WTC11 (cell line): ENCODE measurements at regions not wholly inside any gene's neighbourhood (a gene's known extent, or its start where the extent isn't known, plus 50 kb on each side); places are given as distances from the start of the nearest gene placed in this dataset.

Source experiments
- ATAC-seq: fragments of 200-7000 bp; cut with Tn5 transposase; 2 replicates; pipeline ENCODE4 v1.10.0; 2021; ENCODE audit warnings: mild to moderate bottlenecking, moderate library complexity
- CTCF ChIA-PET: fragments of 300-600 bp; sonication (Branson Sonifier 250); formaldehyde crosslinking; loops from one replicate; lab custom pipeline; 2021; ENCODE audit warnings: antibody characterized with exemption; lab: Charles Lee
- POLR2A ChIA-PET: fragments of 350-600 bp; sonication (Branson Sonifier 250); formaldehyde crosslinking; loops from one replicate; lab custom pipeline; 2021; ENCODE audit warnings: antibody characterized with exemption; lab: Charles Lee
- DNase-seq: peaks from one replicate; pipeline ENCODE4 v3.0.0; 2021; ENCODE audit warnings: low spot score
- H3K27ac Mint-ChIP-seq: 2 replicates; pipeline ENCODE4 v1.8.0; 2021; ENCODE audit warnings: mixed read lengths
- H3K27me3 Mint-ChIP-seq: 2 replicates; pipeline ENCODE4 v1.8.0; 2021; ENCODE audit warnings: low read depth, mild to moderate bottlenecking, moderate library complexity, mixed read lengths
- H3K36me3 Mint-ChIP-seq: 2 replicates; pipeline ENCODE4 v1.8.0; 2021; ENCODE audit warnings: mixed read lengths
- H3K4me1 Mint-ChIP-seq: 2 replicates; pipeline ENCODE4 v1.8.0; 2022; ENCODE audit warnings: mixed read lengths
- H3K4me3 Mint-ChIP-seq: 2 replicates; pipeline ENCODE4 v1.8.0; 2021; ENCODE audit warnings: mild to moderate bottlenecking, moderate library complexity, mixed read lengths
- H3K9me3 Mint-ChIP-seq: 2 replicates; pipeline ENCODE4 v1.8.0; 2021; ENCODE audit warnings: mixed read lengths
- ETV6 ChIP-seq: sonication (generic); formaldehyde crosslinking; IDR thresholded peaks from 2 replicates; pipeline ENCODE4 v1.8.1; 2022; ENCODE audit warnings: mild to moderate bottlenecking, missing genetic modification reagents
- GABPB1 ChIP-seq: sonication (generic); formaldehyde crosslinking; IDR thresholded peaks from 2 replicates; pipeline ENCODE4 v1.8.1; 2023; ENCODE audit warnings: mild to moderate bottlenecking, missing genetic modification reagents
- JUN ChIP-seq: sonication (generic); formaldehyde crosslinking; IDR thresholded peaks from 2 replicates; pipeline ENCODE4 v1.8.0; 2023; ENCODE audit warnings: mild to moderate bottlenecking, missing genetic modification reagents
- MYBL2 ChIP-seq: sonication (generic); formaldehyde crosslinking; IDR thresholded peaks from 2 replicates; pipeline ENCODE4 v1.8.1; 2023; ENCODE audit warnings: mild to moderate bottlenecking, moderate library complexity, missing genetic modification reagents
- NR1H2 ChIP-seq: sonication (generic); formaldehyde crosslinking; IDR thresholded peaks from 2 replicates; pipeline ENCODE4 v1.9.0; 2021; ENCODE audit warnings: mild to moderate bottlenecking, moderate library complexity, missing genetic modification reagents
- PRRX2 ChIP-seq: fragments of 250-450 bp; sonication (Bioruptor Pico); IDR thresholded peaks from 2 replicates; pipeline ENCODE4 v1.8.0; 2021; ENCODE audit warnings: mild to moderate bottlenecking
- TCF7 ChIP-seq: sonication (generic); formaldehyde crosslinking; IDR thresholded peaks from 2 replicates; pipeline ENCODE4 v1.8.0; 2022; ENCODE audit warnings: mild to moderate bottlenecking, low read depth, missing genetic modification reagents, moderate library complexity
- TEAD4 ChIP-seq: sonication (generic); formaldehyde crosslinking; IDR thresholded peaks from 2 replicates; pipeline ENCODE4 v1.8.0; 2022; ENCODE audit warnings: mild to moderate bottlenecking, missing genetic modification reagents
- ZNF121 ChIP-seq: sonication (generic); formaldehyde crosslinking; IDR thresholded peaks from 2 replicates; pipeline ENCODE4 v1.8.0; 2023; ENCODE audit warnings: missing genetic modification reagents
- ZNF423 ChIP-seq: fragments of 250-450 bp; sonication (Bioruptor Pico); IDR thresholded peaks from 2 replicates; pipeline ENCODE4 v2.1.2; 2022; ENCODE audit warnings: mild to moderate bottlenecking, moderate library complexity
- TF ChIP-seq, protein P1 (sequence below): fragments of 200-600 bp; IDR thresholded peaks from 2 replicates; pipeline ENCODE4 v1.8.0; 2022; ENCODE audit warnings: antibody characterized with exemption
- TF ChIP-seq, protein P2 (sequence below): sonication (generic); formaldehyde crosslinking; IDR thresholded peaks from 2 replicates; pipeline ENCODE4 v1.8.1; 2023; ENCODE audit warnings: mild to moderate bottlenecking, missing genetic modification reagents
- TF ChIP-seq, protein P3 (sequence below): fragments of 250-450 bp; sonication (Bioruptor Pico); IDR thresholded peaks from 2 replicates; pipeline ENCODE4 v1.9.0; 2021; ENCODE audit warnings: mild to moderate bottlenecking
- TF ChIP-seq, protein P4 (sequence below): fragments of 250-450 bp; sonication (Bioruptor Pico); IDR thresholded peaks from 2 replicates; pipeline ENCODE4 v1.9.0; 2021; ENCODE audit warnings: mild to moderate bottlenecking
- TF ChIP-seq, protein P5 (sequence below): sonication (generic); formaldehyde crosslinking; IDR thresholded peaks from 2 replicates; pipeline ENCODE4 v1.8.0; 2023; ENCODE audit warnings: missing genetic modification reagents
- TF ChIP-seq, protein P6 (sequence below): fragments of 250-450 bp; sonication (Bioruptor Pico); IDR thresholded peaks from 2 replicates; pipeline ENCODE4 v1.9.0; 2021; ENCODE audit warnings: mild to moderate bottlenecking, borderline replicate concordance
- TF ChIP-seq, protein P7 (sequence below): sonication (generic); formaldehyde crosslinking; IDR thresholded peaks from 2 replicates; pipeline ENCODE4 v1.8.1; 2022; ENCODE audit warnings: mild to moderate bottlenecking, missing genetic modification reagents, moderate library complexity, borderline replicate concordance
- TF ChIP-seq, protein P8 (sequence below): sonication (generic); formaldehyde crosslinking; IDR thresholded peaks from 2 replicates; pipeline ENCODE4 v1.8.0; 2022; ENCODE audit warnings: mild to moderate bottlenecking, missing genetic modification reagents

DNA sequence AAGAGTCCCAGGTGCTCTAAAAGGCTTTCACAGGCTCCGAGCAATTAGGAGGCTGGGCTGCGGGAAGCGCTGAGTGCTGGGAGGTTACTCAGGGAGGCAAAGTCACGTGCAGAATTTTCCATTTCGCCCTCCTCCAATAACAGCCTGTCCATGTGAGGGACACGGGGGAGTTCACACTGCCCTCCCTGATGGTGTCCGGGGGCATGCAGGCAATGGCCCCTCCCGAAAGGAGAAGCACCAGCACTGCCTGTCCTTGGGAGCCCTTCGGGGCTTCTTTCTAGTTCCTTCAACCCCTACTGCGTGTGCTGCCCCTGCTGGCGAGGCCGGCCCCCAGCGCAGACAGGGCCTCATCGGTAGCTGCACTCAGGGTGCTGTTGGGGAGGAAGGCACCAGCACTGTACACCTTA is 63.1 kb upstream of the HPCAL1 start:
- Mint-ChIP-seq H3K27me3 (no peaks in the 10 kb centered on the region), H3K36me3 (no peaks in the 10 kb centered on the region), H3K4me3 (no peak overlapping the region), H3K4me1 (no peaks in the 10 kb centered on the region), H3K9me3 (no peaks in the 10 kb centered on the region), H3K27ac (no peak overlapping the region)
- TF ChIP-seq, protein P1, sequence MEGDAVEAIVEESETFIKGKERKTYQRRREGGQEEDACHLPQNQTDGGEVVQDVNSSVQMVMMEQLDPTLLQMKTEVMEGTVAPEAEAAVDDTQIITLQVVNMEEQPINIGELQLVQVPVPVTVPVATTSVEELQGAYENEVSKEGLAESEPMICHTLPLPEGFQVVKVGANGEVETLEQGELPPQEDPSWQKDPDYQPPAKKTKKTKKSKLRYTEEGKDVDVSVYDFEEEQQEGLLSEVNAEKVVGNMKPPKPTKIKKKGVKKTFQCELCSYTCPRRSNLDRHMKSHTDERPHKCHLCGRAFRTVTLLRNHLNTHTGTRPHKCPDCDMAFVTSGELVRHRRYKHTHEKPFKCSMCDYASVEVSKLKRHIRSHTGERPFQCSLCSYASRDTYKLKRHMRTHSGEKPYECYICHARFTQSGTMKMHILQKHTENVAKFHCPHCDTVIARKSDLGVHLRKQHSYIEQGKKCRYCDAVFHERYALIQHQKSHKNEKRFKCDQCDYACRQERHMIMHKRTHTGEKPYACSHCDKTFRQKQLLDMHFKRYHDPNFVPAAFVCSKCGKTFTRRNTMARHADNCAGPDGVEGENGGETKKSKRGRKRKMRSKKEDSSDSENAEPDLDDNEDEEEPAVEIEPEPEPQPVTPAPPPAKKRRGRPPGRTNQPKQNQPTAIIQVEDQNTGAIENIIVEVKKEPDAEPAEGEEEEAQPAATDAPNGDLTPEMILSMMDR = 0 out of 2 replicates have a peak, but pooled peaks have one; percentile 30
- TF ChIP-seq MYBL2 (CRISPR knock-in tag) = no peak
- 0 out of 2 replicates have a peak, but pooled peaks have one; percentile 7 for TF ChIP-seq ZNF423
- ATAC-seq (peak; percentile 89), DNase-seq (peak; percentile 67)
- CTCF ChIA-PET = interaction anchor here (0.6 to 2.7 kb wide), 27 partner anchors 8 to 255 kb away, joined by 3 to 23 read pairs (median 4); no protein-coding TSS in a partner anchor
- POLR2A ChIA-PET = interaction anchor here (0.5 kb wide), 1 partner anchor 91 kb away, joined by 4 read pairs; no protein-coding TSS in a partner anchor

DNA sequence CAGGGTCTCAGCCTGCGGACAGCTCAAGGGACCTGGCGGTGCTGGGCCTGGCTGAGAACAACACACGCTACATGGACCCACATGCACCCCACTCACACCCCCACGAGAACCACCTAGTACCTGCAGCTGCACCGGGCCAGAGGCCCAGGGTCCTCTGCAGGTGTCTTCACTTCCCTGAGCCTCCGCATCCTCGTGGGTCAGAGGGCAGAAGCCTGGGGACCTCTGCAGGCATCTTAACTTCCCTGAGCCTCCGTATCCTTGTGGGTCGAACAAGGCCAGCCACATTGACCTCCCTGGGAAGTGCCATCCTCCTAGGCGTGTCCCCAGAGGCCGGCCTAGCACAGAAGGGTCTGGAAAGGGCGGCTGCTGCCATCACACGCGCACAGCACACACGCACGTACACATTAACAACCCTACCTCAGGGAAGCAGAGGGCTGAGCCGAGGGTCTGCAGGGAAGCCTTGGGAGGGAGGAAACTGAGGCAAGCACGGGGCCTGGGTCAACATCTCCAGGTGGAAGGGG is 62.5 kb upstream of the HPCAL1 start:
- Mint-ChIP-seq H3K9me3 (no peaks in the 10 kb centered on the region), H3K27me3 (no peaks in the 10 kb centered on the region), H3K4me3 (no peak overlapping the region), H3K4me1 (no peaks in the 10 kb centered on the region), H3K27ac (no peak overlapping the region), H3K36me3 (no peaks in the 10 kb centered on the region)
- DNase-seq = peak; percentile 6
- ChIA-PET CTCF (interaction anchor here (0.6 to 2.7 kb wide), 28 partner anchors 9 to 256 kb away, joined by 3 to 23 read pairs (median 4); no protein-coding TSS in a partner anchor), POLR2A (interaction anchor here (0.6 kb wide), 1 partner anchor 794 kb away, joined by 3 read pairs; no protein-coding TSS in a partner anchor)
- no peak for ATAC-seq
- TF ChIP-seq, protein P2, sequence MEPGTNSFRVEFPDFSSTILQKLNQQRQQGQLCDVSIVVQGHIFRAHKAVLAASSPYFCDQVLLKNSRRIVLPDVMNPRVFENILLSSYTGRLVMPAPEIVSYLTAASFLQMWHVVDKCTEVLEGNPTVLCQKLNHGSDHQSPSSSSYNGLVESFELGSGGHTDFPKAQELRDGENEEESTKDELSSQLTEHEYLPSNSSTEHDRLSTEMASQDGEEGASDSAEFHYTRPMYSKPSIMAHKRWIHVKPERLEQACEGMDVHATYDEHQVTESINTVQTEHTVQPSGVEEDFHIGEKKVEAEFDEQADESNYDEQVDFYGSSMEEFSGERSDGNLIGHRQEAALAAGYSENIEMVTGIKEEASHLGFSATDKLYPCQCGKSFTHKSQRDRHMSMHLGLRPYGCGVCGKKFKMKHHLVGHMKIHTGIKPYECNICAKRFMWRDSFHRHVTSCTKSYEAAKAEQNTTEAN (CRISPR knock-in tag) = no peak
- TF ChIP-seq TCF7 (CRISPR knock-in tag) (no peak), GABPB1 (no peak), JUN (CRISPR knock-in tag) (no peak), ZNF121 (CRISPR knock-in tag) (no peak), TEAD4 (no peak), PRRX2 (CRISPR knock-in tag) (no peak), NR1H2 (CRISPR knock-in tag) (no peak), ETV6 (CRISPR knock-in tag) (no peak)
- TF ChIP-seq, protein P3, sequence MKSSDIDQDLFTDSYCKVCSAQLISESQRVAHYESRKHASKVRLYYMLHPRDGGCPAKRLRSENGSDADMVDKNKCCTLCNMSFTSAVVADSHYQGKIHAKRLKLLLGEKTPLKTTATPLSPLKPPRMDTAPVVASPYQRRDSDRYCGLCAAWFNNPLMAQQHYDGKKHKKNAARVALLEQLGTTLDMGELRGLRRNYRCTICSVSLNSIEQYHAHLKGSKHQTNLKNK = no peak
- TF ChIP-seq, protein P4, sequence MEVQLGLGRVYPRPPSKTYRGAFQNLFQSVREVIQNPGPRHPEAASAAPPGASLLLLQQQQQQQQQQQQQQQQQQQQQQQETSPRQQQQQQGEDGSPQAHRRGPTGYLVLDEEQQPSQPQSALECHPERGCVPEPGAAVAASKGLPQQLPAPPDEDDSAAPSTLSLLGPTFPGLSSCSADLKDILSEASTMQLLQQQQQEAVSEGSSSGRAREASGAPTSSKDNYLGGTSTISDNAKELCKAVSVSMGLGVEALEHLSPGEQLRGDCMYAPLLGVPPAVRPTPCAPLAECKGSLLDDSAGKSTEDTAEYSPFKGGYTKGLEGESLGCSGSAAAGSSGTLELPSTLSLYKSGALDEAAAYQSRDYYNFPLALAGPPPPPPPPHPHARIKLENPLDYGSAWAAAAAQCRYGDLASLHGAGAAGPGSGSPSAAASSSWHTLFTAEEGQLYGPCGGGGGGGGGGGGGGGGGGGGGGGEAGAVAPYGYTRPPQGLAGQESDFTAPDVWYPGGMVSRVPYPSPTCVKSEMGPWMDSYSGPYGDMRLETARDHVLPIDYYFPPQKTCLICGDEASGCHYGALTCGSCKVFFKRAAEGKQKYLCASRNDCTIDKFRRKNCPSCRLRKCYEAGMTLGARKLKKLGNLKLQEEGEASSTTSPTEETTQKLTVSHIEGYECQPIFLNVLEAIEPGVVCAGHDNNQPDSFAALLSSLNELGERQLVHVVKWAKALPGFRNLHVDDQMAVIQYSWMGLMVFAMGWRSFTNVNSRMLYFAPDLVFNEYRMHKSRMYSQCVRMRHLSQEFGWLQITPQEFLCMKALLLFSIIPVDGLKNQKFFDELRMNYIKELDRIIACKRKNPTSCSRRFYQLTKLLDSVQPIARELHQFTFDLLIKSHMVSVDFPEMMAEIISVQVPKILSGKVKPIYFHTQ (CRISPR knock-in tag) = no peak
- TF ChIP-seq, protein P5, sequence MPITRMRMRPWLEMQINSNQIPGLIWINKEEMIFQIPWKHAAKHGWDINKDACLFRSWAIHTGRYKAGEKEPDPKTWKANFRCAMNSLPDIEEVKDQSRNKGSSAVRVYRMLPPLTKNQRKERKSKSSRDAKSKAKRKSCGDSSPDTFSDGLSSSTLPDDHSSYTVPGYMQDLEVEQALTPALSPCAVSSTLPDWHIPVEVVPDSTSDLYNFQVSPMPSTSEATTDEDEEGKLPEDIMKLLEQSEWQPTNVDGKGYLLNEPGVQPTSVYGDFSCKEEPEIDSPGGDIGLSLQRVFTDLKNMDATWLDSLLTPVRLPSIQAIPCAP = no peak
- TF ChIP-seq, protein P6, sequence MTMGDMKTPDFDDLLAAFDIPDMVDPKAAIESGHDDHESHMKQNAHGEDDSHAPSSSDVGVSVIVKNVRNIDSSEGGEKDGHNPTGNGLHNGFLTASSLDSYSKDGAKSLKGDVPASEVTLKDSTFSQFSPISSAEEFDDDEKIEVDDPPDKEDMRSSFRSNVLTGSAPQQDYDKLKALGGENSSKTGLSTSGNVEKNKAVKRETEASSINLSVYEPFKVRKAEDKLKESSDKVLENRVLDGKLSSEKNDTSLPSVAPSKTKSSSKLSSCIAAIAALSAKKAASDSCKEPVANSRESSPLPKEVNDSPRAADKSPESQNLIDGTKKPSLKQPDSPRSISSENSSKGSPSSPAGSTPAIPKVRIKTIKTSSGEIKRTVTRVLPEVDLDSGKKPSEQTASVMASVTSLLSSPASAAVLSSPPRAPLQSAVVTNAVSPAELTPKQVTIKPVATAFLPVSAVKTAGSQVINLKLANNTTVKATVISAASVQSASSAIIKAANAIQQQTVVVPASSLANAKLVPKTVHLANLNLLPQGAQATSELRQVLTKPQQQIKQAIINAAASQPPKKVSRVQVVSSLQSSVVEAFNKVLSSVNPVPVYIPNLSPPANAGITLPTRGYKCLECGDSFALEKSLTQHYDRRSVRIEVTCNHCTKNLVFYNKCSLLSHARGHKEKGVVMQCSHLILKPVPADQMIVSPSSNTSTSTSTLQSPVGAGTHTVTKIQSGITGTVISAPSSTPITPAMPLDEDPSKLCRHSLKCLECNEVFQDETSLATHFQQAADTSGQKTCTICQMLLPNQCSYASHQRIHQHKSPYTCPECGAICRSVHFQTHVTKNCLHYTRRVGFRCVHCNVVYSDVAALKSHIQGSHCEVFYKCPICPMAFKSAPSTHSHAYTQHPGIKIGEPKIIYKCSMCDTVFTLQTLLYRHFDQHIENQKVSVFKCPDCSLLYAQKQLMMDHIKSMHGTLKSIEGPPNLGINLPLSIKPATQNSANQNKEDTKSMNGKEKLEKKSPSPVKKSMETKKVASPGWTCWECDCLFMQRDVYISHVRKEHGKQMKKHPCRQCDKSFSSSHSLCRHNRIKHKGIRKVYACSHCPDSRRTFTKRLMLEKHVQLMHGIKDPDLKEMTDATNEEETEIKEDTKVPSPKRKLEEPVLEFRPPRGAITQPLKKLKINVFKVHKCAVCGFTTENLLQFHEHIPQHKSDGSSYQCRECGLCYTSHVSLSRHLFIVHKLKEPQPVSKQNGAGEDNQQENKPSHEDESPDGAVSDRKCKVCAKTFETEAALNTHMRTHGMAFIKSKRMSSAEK (CRISPR knock-in tag) = no peak
- TF ChIP-seq, protein P7, sequence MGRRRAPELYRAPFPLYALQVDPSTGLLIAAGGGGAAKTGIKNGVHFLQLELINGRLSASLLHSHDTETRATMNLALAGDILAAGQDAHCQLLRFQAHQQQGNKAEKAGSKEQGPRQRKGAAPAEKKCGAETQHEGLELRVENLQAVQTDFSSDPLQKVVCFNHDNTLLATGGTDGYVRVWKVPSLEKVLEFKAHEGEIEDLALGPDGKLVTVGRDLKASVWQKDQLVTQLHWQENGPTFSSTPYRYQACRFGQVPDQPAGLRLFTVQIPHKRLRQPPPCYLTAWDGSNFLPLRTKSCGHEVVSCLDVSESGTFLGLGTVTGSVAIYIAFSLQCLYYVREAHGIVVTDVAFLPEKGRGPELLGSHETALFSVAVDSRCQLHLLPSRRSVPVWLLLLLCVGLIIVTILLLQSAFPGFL (CRISPR knock-in tag) = no peak
- TF ChIP-seq, protein P8, sequence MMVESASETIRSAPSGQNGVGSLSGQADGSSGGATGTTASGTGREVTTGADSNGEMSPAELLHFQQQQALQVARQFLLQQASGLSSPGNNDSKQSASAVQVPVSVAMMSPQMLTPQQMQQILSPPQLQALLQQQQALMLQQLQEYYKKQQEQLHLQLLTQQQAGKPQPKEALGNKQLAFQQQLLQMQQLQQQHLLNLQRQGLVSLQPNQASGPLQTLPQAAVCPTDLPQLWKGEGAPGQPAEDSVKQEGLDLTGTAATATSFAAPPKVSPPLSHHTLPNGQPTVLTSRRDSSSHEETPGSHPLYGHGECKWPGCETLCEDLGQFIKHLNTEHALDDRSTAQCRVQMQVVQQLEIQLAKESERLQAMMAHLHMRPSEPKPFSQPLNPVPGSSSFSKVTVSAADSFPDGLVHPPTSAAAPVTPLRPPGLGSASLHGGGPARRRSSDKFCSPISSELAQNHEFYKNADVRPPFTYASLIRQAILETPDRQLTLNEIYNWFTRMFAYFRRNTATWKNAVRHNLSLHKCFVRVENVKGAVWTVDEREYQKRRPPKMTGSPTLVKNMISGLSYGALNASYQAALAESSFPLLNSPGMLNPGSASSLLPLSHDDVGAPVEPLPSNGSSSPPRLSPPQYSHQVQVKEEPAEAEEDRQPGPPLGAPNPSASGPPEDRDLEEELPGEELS (CRISPR knock-in tag) = no peak
